Ovary (tissue), 7 donors: ENCODE measurements at regions not wholly inside any gene's neighbourhood (a gene's known extent, or its start where the extent isn't known, plus 50 kb on each side); places are given as distances from the start of the nearest gene placed in this dataset.

Experiments
- DNase-seq, 5 donors: peaks; one replicate each; pipeline ENCODE4 v3.0.0-alpha.2; 2019 to 2020
- H3K27ac ChIP-seq, 2 donors: fragments of 200-600 bp; one replicate each; pipeline versions ENCODE4 v1.5.1 to v1.8.0; 2019 to 2022
- H3K27me3 ChIP-seq: fragments of 200-600 bp; one replicate; pipeline ENCODE4 v1.8.0; 2022
- H3K36me3 ChIP-seq: fragments of 200-600 bp; sonication (generic); one replicate; pipeline ENCODE4 v1.5.1; 2019
- H3K4me1 ChIP-seq: one replicate; pipeline ENCODE4 v1.8.1; 2013; ENCODE audit warnings: mild to moderate bottlenecking, moderate library complexity; ENCODE audit not compliant: insufficient read depth
- H3K4me3 ChIP-seq: fragments of 200-600 bp; sonication (generic); one replicate; pipeline ENCODE4 v1.5.1; 2017
- H3K9me3 ChIP-seq, 2 donors: fragments of 200-600 bp in 1 of 2; sonication (generic) in 1 of 2; one replicate each; pipeline versions ENCODE4 v1.5.1 to v1.8.1; 2013 to 2019; ENCODE audit warnings: mild to moderate bottlenecking in 1 of 2, moderate library complexity in 1 of 2
- EP300 ChIP-seq: sonication (generic); formaldehyde crosslinking; IDR thresholded peaks from one replicate; pipeline ENCODE4 v1.6.1; 2017; ENCODE audit warnings: antibody characterized with exemption
- POLR2A ChIP-seq: fragments of 450-650 bp; IDR thresholded peaks from one replicate; pipeline ENCODE4 v1.6.1; 2017; ENCODE audit warnings: antibody characterized with exemption, mild to moderate bottlenecking, moderate library complexity
- WGBS, 3 donors: extraction: QIAGEN DNeasy Blood & Tissue Kit in 1 of 3; methylation state at CpG; one replicate each; pipeline versions ENCODE4 v1.1.5 to v1.1.7; 2013 to 2017; 5-methylcytosine and 5-hydroxymethylcytosine counted together
- intact Hi-C, 4 donors: fragments of 100-400 bp; cut with DNase I; formaldehyde crosslinking; loops; one replicate each; pipeline versions ENCODE4 v1.11.0 to v1.15.1; 2022 to 2023
- TF ChIP-seq, protein P1 (sequence below), 3 donors: fragments of 450-650 bp in 2 of 3; fragments of 200-600 bp in 1 of 3; IDR thresholded peaks; one replicate each; pipeline versions ENCODE4 v1.5.1 to v1.8.0; 2016 to 2022; ENCODE audit warnings: antibody characterized with exemption in 3 of 3, mild to moderate bottlenecking in 1 of 3
- donor health status: DM: no; HTN: no; CAD: no; lungs with moderate emphysema.
- donor health status: DM: no; HTN: no; CAD: no.
- donor health status: Bipolar disorder and iron deficiency.
- donor health status: DM: no; HTN: no; CAD: no.
- donor health status: DM: yes; HTN: yes; CAD: no.

- Histone ChIP-seq H3K27me3 (no peaks in the 10 kb centered on the region), H3K4me1 (no peaks in the 10 kb centered on the region), H3K9me3 (no peaks in the 10 kb centered on the region), H3K4me3 (no peak overlapping the region), H3K27ac (no peak overlapping the region), H3K36me3 (no peaks in the 10 kb centered on the region)
- intact Hi-C loops: no loop called here
- no peak for DNase-seq
- TF ChIP-seq EP300: no peak
- TF ChIP-seq, protein P1, sequence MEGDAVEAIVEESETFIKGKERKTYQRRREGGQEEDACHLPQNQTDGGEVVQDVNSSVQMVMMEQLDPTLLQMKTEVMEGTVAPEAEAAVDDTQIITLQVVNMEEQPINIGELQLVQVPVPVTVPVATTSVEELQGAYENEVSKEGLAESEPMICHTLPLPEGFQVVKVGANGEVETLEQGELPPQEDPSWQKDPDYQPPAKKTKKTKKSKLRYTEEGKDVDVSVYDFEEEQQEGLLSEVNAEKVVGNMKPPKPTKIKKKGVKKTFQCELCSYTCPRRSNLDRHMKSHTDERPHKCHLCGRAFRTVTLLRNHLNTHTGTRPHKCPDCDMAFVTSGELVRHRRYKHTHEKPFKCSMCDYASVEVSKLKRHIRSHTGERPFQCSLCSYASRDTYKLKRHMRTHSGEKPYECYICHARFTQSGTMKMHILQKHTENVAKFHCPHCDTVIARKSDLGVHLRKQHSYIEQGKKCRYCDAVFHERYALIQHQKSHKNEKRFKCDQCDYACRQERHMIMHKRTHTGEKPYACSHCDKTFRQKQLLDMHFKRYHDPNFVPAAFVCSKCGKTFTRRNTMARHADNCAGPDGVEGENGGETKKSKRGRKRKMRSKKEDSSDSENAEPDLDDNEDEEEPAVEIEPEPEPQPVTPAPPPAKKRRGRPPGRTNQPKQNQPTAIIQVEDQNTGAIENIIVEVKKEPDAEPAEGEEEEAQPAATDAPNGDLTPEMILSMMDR (IDR thresholded peaks at IDR 0.05): no peak
- TF ChIP-seq POLR2A: no peak
- WGBS, 3 donors: 94 to 100% (median 97%) methylated on average over 1 of the region's 1 CpG
These were observed 215.5 kb downstream of the SNCAIP start for GRCh38 chr5:122527547-122527946.

DNA sequence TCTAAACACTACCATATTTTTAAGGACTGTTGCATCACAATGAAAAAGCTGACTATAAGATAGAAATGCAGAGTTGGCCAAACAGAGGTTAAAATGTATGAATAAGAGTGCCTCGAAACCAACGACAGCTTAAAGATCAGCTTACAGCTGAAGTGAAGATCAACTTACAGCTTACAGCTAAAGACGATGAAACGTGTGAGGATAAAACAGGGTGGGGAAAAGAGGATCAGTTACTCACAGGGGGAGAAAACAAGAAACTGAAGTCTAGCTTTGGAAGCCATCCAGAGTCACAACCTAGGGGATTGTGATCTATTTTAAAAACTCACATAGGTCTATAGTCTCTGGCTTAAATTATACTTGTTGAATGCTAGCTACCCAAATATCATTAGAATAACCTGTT lies 220.0 kb downstream of the SNCAIP start:
- Histone ChIP-seq H3K4me3 (no peak overlapping the region), H3K9me3 (no peaks in the 10 kb centered on the region), H3K4me1 (no peaks in the 10 kb centered on the region), H3K27me3 (no peaks in the 10 kb centered on the region), H3K27ac (no peak overlapping the region), H3K36me3 (no peaks in the 10 kb centered on the region)
- DNase-seq: no peak
- intact Hi-C loops: no loop called here
- TF ChIP-seq POLR2A (no peak), EP300 (no peak)
- TF ChIP-seq, protein P1 (IDR thresholded peaks at IDR 0.05): no peak
- 59 to 65% (median 59%) methylated on average over 4 of the region's 4 CpGs for WGBS, 3 donors

- H3K4me3 ChIP-seq: no peak overlapping the region
These were observed 221.8 kb downstream of the SNCAIP start for GRCh38 chr5:122533825-122534224.

GRCh38 chr5:122534829-122535228 lies 222.8 kb downstream of the SNCAIP start:
- WGBS, 3 donors: 72 to 100% (median 76%) methylated on average over 2 of the region's 2 CpGs
- no peak overlapping the region for H3K4me3 ChIP-seq

More at GRCh38 chr5:122533825-122534224, 221.8 kb downstream of the SNCAIP start:
- intact Hi-C loops: no loop called here
- Histone ChIP-seq H3K9me3 (no peaks in the 10 kb centered on the region), H3K27ac (no peak overlapping the region), H3K27me3 (no peaks in the 10 kb centered on the region), H3K36me3 (no peaks in the 10 kb centered on the region), H3K4me1 (no peaks in the 10 kb centered on the region)
- TF ChIP-seq POLR2A (no peak), EP300 (no peak)
- TF ChIP-seq, protein P1 (IDR thresholded peaks at IDR 0.05): no peak
- no peak for DNase-seq

More at GRCh38 chr5:122534829-122535228, 222.8 kb downstream of the SNCAIP start:
- no peaks in the 10 kb centered on the region for H3K27me3 ChIP-seq
- H3K4me1 ChIP-seq: no peaks in the 10 kb centered on the region
- DNase-seq: no peak
- TF ChIP-seq EP300 (no peak), POLR2A (no peak)
- TF ChIP-seq, protein P1 (IDR thresholded peaks at IDR 0.05): no peak
- H3K27ac ChIP-seq: no peak overlapping the region
- no peaks in the 10 kb centered on the region for H3K36me3 ChIP-seq
- H3K9me3 ChIP-seq: no peaks in the 10 kb centered on the region
- intact Hi-C loops: no loop called here
